WERI-Rb-1 (cell line): ENCODE measurements at regions not wholly inside any gene's neighbourhood (a gene's known extent, or its start where the extent isn't known, plus 50 kb on each side); places are given as distances from the start of the nearest gene placed in this dataset.

Experiments used
- DNase-seq: peaks from one replicate; pipeline ENCODE4 v3.0.0-alpha.2; 2020
- H3K27ac ChIP-seq: fragments of 250-450 bp; sonication (Bioruptor Pico); 2 replicates; pipeline ENCODE4 v1.5.1; 2020; ENCODE audit warnings: mild to moderate bottlenecking, moderate library complexity
- H3K27me3 ChIP-seq: fragments of 250-450 bp; sonication (Bioruptor Pico); 2 replicates; pipeline ENCODE4 v1.5.1; 2021; ENCODE audit warnings: mild to moderate bottlenecking, low read depth, moderate library complexity; ENCODE audit not compliant: insufficient read depth, severe bottlenecking
- H3K36me3 ChIP-seq: fragments of 250-450 bp; sonication (Bioruptor Pico); 2 replicates; pipeline ENCODE4 v1.5.1; 2020; ENCODE audit warnings: mild to moderate bottlenecking, moderate library complexity
- H3K4me3 ChIP-seq: 2 replicates; pipeline ENCODE4 v1.5.1; 2011; ENCODE audit warnings: low read depth, mild to moderate bottlenecking, control low read depth, low read length
- H3K9me3 ChIP-seq: fragments of 250-450 bp; sonication (Bioruptor Pico); 2 replicates; pipeline ENCODE4 v1.5.1; 2021; ENCODE audit warnings: mild to moderate bottlenecking, moderate library complexity; ENCODE audit not compliant: severe bottlenecking
- CTCF ChIP-seq: IDR thresholded peaks from 2 replicates; pipeline ENCODE4 v1.5.1; 2011; ENCODE audit warnings: low read depth, mild to moderate bottlenecking, control low read depth, inconsistent platforms, low read length

DNA sequence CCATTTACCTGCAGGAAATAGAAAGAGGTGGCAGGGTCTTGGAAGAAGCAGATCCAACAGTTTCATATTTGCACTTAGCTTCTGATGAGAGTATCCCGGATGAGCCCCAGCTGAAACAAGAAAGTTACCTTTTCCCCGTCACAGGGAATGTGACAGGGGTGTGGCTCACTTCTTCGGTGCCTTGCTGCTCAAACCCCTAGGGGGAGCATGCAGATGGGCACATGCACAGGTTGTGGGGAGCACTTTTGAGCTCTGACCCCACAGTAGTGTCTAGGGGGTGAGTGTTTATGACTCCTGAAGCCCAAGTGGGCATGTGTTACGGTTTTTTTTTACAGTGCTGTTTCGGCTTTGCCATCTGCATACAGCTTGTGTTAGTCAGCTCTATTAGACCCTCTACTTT lies 1221.0 kb downstream of the JRKL start:
- Histone ChIP-seq H3K9me3 (no peaks in the 10 kb centered on the region), H3K27ac (no peak overlapping the region), H3K4me3 (no peak overlapping the region), H3K27me3 (no peaks in the 10 kb centered on the region), H3K36me3 (no peaks in the 10 kb centered on the region)
- no peak for DNase-seq
- 0 out of 2 replicates have a peak, but pooled peaks have one; percentile 18 for TF ChIP-seq CTCF

- H3K9me3 ChIP-seq: no peaks in the 10 kb centered on the region
- H3K27me3 ChIP-seq: no peaks in the 10 kb centered on the region
- no peak for DNase-seq
- H3K36me3 ChIP-seq: no peaks in the 10 kb centered on the region
- TF ChIP-seq CTCF: no peak
- H3K27ac ChIP-seq: no peak overlapping the region
- no peak overlapping the region for H3K4me3 ChIP-seq
These were observed 1221.5 kb downstream of the JRKL start for GRCh38 chr11:97611345-97611744.

DNA sequence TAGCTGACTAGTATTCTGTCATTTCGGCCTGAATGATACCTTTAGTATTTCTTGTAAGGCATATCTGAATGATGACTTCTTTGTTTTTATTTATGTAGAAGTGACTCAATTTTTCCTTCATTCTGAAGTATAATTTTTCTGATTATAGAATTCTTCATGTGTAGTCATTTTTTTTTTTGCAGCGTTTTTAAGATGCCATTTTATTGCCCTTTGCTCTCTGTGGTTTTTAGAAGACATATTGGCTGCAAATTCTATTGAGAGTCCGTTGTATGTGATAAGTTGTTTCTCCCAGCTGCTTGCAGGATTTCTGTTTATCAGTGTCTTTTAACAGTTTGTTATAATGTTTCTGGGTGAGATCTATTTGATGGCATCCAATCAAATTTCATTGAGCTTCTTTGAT lies 1224.8 kb downstream of the JRKL start:
- H3K4me3 ChIP-seq: no peak overlapping the region
- no peak for DNase-seq
- no peaks in the 10 kb centered on the region for H3K36me3 ChIP-seq
- no peak overlapping the region for H3K27ac ChIP-seq
- H3K27me3 ChIP-seq: no peaks in the 10 kb centered on the region
- H3K9me3 ChIP-seq: no peaks in the 10 kb centered on the region
- no peak for TF ChIP-seq CTCF

DNA sequence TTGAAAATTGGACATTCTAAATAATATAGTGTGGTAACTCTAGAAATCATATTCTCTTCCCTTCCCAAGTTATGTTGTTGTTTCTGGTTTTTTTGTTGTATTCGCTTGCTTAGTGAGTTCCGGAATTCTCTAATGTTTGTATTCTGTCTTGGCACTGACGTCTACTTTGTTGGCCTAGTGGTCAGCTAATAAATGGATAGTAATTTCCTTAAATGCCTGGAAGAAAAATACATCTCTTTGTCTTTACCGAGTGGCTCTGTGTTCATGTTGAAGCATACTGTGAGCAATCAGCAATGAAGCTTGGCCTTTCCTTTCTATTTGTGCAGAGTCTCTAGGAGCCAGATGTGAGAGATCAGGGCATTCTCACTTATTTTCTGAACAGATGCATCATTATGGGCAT lies 1225.7 kb downstream of the JRKL start:
- H3K4me3 ChIP-seq: no peak overlapping the region
- H3K27ac ChIP-seq: no peak overlapping the region
- DNase-seq: no peak
- no peaks in the 10 kb centered on the region for H3K27me3 ChIP-seq
- H3K36me3 ChIP-seq: no peaks in the 10 kb centered on the region
- H3K9me3 ChIP-seq: no peaks in the 10 kb centered on the region
- no peak for TF ChIP-seq CTCF

DNA sequence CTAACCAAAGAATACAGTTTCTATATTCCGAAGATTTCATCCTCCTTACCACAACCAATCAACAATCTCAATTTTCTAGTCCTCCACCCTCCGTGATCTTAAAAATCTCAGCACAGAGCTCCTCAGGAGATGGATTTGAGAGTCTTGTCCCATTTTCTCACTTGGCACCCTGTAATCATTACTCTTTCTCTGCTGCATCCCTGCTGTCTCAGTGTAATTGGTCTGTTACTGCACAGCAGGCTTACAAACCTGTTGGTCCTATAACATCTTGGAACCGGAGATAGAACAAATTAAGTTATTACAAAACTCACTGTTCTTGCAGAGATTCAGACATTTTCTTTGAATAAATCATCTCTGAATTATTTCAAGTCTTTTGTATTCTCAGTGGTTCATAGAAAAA lies 1227.2 kb downstream of the JRKL start:
- TF ChIP-seq CTCF: no peak
- no peak for DNase-seq
- H3K4me3 ChIP-seq: no peak overlapping the region

GRCh38 chr11:97620007-97620406 lies 1230.2 kb downstream of the JRKL start:
- H3K27me3 ChIP-seq: no peaks in the 10 kb centered on the region
- no peak for DNase-seq
- no peak overlapping the region for H3K4me3 ChIP-seq
- H3K9me3 ChIP-seq: no peaks in the 10 kb centered on the region
- H3K27ac ChIP-seq: no peak overlapping the region
- no peaks in the 10 kb centered on the region for H3K36me3 ChIP-seq
- no peak for TF ChIP-seq CTCF

More for the DNA sequence above, 1227.2 kb downstream of the JRKL start:
- Histone ChIP-seq H3K27me3 (no peaks in the 10 kb centered on the region), H3K36me3 (no peaks in the 10 kb centered on the region), H3K9me3 (no peaks in the 10 kb centered on the region), H3K27ac (no peak overlapping the region)
